Forelimb muscle (tissue), 1 donor: ENCODE measurements at regions not wholly inside any gene's neighbourhood (a gene's known extent, or its start where the extent isn't known, plus 50 kb on each side); places are given as distances from the start of the nearest gene placed in this dataset.
A peak's percentile ranks its signal among the peaks of the same experiment; 100 is the strongest.
"Not testable (repeated sequence)": the region's sequence is repeated elsewhere in the genome, so short reads cannot be mapped to it uniquely, and the experiment has no call there.

Experiments
- DNase-seq: peaks from one replicate; pipeline ENCODE4 v3.0.0-alpha.2; 2013; ENCODE audit warnings: low read depth

DNA sequence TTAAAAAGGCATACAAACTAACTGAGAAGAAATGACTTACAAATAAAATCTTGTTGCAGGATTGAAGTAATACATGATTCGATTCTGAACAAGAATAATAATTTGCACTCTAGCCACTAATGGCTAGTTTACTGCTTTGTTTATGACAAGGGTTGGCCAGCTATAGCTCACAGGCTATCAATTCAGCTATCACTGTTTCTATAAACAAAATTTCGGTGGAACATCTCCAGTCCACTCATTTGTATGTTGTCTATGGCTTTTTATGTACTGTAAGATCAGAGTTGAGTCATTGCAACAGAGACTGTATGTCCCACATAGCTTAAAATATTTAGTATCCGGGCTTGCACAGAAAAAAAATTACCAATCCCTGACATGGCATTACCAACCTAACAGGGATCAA, 543.7 kb upstream of the CNTNAP5 start:
- DNase-seq, result no peak

- DNase-seq, result no peak
These were observed 540.0 kb upstream of the CNTNAP5 start for GRCh38 chr2:123485056-123485455.

DNA sequence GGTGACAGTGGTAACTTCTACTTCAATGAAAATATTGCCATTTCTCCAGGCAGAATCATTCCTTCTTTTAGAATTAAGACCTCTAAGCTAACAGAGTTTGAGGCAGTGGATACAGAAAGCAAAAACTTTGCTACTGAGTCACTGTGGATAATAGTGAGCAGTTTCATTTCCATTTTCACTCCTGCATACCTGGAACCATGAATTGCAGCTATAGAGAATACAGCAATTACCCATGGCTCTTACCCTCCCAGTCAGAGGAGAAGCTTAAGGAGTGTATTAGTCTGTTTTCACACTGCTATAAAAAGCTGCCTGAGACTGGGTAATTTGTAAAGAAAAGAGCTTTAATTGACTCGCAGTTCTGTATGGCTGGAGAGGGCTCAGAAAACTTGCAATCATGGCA, 531.4 kb upstream of the CNTNAP5 start:
- no peak for DNase-seq

- no peak for DNase-seq
These were observed 529.8 kb upstream of the CNTNAP5 start for GRCh38 chr2:123495241-123495640.

- DNase-seq, result no peak
These were observed 524.7 kb upstream of the CNTNAP5 start for GRCh38 chr2:123500346-123500745.

- DNase-seq, result no peak
These were observed 524.1 kb upstream of the CNTNAP5 start for GRCh38 chr2:123500988-123501387.

GRCh38 chr2:123502931-123503330, 522.2 kb upstream of the CNTNAP5 start:
- no peak for DNase-seq

DNA sequence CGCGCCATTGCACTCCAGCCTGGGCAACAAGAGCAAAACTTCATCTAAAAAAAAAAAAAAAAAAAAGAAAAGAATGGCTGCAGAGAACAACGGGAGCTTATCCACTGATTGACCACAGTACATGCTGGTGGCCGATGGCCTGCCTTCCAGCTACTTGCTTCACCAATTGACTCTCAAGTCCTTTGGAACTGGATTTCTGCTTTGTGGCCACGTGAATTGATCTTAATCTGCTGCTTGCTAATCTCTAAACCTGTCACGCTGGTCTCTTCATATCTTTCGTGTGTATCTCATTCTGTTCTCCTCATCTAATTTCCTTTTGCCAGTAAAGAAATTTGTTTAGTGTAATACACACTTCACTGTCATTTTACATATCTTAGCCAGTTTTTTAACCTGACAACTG, 512.5 kb upstream of the CNTNAP5 start:
- no peak for DNase-seq

DNA sequence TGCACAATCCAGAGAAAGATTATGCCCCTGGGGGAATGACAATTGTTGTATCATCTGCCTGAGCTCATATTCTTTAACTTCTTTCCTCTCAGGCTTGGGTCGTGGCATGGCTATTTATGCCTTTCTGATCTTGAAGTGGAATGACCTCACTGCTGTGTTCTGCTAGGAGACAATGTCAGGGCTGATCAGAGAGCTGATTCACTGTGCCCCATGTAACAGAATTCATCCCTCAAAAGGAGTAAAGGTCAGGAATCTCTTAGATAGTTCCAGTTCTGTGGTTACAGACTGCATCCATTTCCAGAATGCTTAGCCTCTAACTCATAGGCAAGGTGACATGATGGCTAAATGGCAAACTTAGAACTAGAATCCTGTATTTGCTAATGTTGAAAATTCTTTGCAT, 511.7 kb upstream of the CNTNAP5 start:
- DNase-seq, result no peak

- no peak for DNase-seq
These were observed 510.4 kb upstream of the CNTNAP5 start for GRCh38 chr2:123514613-123515207.

- DNase-seq, result peak; percentile 86
These were observed 506.7 kb upstream of the CNTNAP5 start for GRCh38 chr2:123518367-123518766.

DNA sequence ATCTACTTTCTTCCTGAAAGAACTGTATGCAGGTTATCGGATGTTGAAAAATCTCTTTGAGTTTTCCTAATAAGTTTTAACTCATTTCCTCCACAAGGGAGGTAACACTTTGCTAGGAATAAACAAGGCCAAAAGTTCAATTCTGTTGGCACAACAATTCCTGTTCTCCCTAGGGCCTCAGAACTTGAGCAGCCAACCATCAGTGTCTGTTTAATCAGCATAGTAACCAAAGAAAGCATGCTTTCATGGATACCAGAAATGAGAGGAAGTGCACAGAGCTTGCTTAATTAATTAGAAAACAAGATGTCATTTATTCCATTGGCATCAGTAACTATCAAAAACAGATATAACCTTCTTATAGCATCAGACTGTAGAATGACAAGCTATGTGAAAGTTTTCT, 503.2 kb upstream of the CNTNAP5 start:
- no peak for DNase-seq

DNA sequence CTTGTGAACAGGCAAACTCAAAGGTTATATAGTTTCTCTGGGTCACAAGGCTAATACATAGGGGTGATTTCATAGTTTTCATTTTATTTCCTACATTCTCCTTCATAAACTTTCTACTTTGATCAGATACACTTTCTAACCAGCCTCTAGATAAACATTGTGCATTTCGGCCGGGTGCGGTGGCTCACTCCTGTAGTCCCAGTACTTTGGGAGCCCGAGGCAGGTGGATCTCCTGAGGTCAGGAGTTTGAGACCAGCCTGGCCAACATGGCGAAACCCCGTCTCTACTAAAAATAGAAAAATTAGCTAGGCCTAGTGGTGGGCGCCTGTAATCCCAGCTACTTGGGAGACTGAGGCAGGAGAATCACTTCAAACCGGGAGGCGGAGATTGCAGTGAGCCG, 502.6 kb upstream of the CNTNAP5 start:
- not testable (repeated sequence) for DNase-seq

DNA sequence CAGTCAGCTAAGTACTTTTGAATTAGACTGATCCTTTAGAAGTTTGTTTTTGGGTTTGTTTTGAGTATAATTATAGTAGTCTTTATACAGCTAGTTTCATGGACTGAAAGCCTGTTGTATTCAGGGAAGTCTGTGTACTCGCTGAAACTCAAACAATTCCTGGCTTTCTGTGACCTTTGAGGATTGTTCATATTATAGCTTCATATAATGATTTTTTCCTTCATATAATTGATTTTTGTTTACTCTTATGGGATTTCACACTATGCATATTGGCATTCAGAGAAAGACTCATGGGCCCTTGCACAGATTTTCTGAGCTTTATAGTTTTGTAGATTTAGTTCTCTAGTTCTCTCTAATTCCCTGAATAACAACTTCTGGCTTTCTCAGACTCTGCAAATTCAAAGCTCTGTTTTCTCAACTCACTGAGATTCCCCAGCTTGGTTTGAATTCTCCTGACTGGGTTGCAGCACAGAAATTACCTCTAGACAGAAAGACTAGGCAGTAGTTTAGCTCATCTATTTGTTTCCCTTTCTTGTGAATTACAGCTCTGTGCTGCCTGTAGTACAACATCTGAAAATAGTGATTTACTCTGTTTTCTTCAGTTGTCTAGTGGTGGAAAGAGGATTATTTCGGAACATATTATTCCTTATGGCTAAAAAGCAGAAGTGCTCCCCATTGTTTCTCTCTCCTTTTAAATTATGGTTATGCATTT, 495.9 kb upstream of the CNTNAP5 start:
- no peak for DNase-seq

DNA sequence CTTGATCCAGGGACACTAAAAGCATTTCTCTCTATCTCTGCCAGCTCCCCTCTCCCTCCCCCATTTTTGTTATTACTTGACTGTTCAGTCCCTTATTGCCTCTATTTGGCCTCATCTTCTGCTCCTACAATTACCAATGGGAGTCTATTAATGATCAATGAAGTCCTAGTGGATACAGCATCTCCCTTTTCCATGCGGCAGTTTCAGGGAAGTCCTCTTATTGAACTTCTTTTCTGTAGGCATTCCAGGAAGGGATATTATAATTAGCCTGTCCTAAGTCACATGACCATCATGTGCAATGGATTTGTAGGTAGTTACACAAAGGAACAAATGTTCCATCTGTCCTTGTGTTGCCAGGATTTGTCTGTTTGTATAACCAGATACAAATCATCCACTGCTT, 495.1 kb upstream of the CNTNAP5 start:
- DNase-seq, result no peak

GRCh38 chr2:123532126-123532525, 493.0 kb upstream of the CNTNAP5 start:
- no peak for DNase-seq

GRCh38 chr2:123532994-123533393, 492.1 kb upstream of the CNTNAP5 start:
- DNase-seq, result no peak

GRCh38 chr2:123540291-123540690, 484.8 kb upstream of the CNTNAP5 start:
- DNase-seq, result peak; percentile 66

DNA sequence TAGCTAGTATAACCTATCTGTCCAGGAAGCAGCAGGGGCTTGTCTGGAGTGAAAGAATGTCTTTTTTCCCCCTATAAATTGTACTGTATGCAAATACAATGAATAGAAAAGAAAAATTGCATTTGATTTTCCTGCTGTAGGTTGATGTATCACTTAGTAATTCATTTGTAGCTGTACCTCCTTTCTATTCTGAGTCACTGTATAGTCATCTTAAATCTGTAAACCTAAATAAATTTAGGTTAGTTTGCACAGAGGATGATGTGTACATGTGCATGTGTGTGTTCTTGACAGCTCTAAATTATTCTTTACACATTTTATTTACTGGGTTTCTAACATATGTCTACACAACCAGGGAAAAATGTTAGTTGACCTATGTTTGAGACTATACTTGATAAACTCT, 478.7 kb upstream of the CNTNAP5 start:
- DNase-seq, result no peak

GRCh38 chr2:123563515-123563914, 461.6 kb upstream of the CNTNAP5 start:
- DNase-seq, result no peak

GRCh38 chr2:123566291-123566946, 458.7 kb upstream of the CNTNAP5 start:
- no peak for DNase-seq

GRCh38 chr2:123578016-123578415, 447.1 kb upstream of the CNTNAP5 start:
- DNase-seq, result no peak

DNA sequence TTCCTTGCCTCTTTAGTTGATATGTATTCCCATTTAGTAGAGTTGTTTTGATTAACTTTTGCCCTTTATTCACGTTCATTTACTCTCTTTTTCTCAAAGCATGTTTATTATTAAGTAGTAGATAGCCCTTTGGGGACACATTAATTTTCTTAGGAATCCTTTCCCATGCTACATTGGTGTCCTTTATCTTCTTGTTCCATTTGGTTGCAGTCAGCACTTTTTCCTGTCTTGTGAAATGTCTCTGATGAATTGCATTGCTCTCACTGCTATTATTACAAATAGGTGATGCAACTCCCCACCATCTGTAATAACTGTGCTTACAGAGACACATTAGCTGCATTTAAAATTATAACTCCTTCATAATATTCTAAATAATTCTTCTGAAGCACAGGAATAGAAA, 428.5 kb upstream of the CNTNAP5 start:
- DNase-seq, result peak; percentile 34
